Muscle of leg (tissue), 3 donors: ENCODE measurements at regions not wholly inside any gene's neighbourhood (a gene's known extent, or its start where the extent isn't known, plus 50 kb on each side); places are given as distances from the start of the nearest gene placed in this dataset.

Source experiments
- DNase-seq: peaks from one replicate; pipeline ENCODE4 v3.0.0; 2013
- H3K27ac ChIP-seq: one replicate; pipeline ENCODE4 v1.5.1; 2013; ENCODE audit warnings: mild to moderate bottlenecking, low read length, control low read depth
- H3K27me3 ChIP-seq: one replicate; pipeline ENCODE4 v1.6.1; 2013; ENCODE audit warnings: low read length; ENCODE audit not compliant: control insufficient read depth, insufficient read depth
- H3K36me3 ChIP-seq: one replicate; pipeline ENCODE4 v1.6.1; 2013; ENCODE audit warnings: low read length; ENCODE audit not compliant: control insufficient read depth, insufficient read depth
- H3K4me1 ChIP-seq: one replicate; pipeline ENCODE4 v1.6.1; 2013; ENCODE audit warnings: low read length; ENCODE audit not compliant: control insufficient read depth, insufficient read depth
- H3K4me3 ChIP-seq: one replicate; pipeline ENCODE4 v1.5.1; 2013; ENCODE audit warnings: low read length, control low read depth
- H3K9me3 ChIP-seq: replicated peaks from 2 replicates; pipeline ENCODE4 v1.6.1; 2013; ENCODE audit warnings: low read depth, low read length; ENCODE audit not compliant: control insufficient read depth
- WGBS: methylation state at CpG from one replicate; pipeline ENCODE4 v1.1.5; 2013; ENCODE audit warnings: missing lambda C conversion rate; ENCODE audit not compliant: insufficient coverage; 5-methylcytosine and 5-hydroxymethylcytosine counted together

- Histone ChIP-seq H3K36me3 (no peaks in the 10 kb centered on the region), H3K27me3 (no peaks in the 10 kb centered on the region), H3K27ac (no peak overlapping the region), H3K4me1 (no peaks in the 10 kb centered on the region), H3K4me3 (no peak overlapping the region), H3K9me3 (no peaks in the 10 kb centered on the region)
- DNase-seq: no peak
- 89% methylated on average over 3 of the region's 4 CpGs for WGBS
Observed at GRCh38 chr9:31272456-31273295, 1111.8 kb upstream of the ACO1 start.

- no peaks in the 10 kb centered on the region for H3K9me3 ChIP-seq
- no peak for DNase-seq
- no peaks in the 10 kb centered on the region for H3K27me3 ChIP-seq
- no peak overlapping the region for H3K4me3 ChIP-seq
- no CpG with 5 or more reads among the region's 1 CpG for WGBS
- H3K27ac ChIP-seq: no peak overlapping the region
- H3K36me3 ChIP-seq: no peaks in the 10 kb centered on the region
- H3K4me1 ChIP-seq: no peaks in the 10 kb centered on the region
Observed at GRCh38 chr9:31275419-31275818, 1109.0 kb upstream of the ACO1 start.

- no peak overlapping the region for H3K4me3 ChIP-seq
- no peak overlapping the region for H3K27ac ChIP-seq
- H3K27me3 ChIP-seq: no peaks in the 10 kb centered on the region
- no peaks in the 10 kb centered on the region for H3K9me3 ChIP-seq
- 88% methylated on average over 3 of the region's 3 CpGs for WGBS
- DNase-seq: no peak
- no peaks in the 10 kb centered on the region for H3K36me3 ChIP-seq
- H3K4me1 ChIP-seq: no peaks in the 10 kb centered on the region
Observed at GRCh38 chr9:31290731-31291130, 1093.7 kb upstream of the ACO1 start.

DNA sequence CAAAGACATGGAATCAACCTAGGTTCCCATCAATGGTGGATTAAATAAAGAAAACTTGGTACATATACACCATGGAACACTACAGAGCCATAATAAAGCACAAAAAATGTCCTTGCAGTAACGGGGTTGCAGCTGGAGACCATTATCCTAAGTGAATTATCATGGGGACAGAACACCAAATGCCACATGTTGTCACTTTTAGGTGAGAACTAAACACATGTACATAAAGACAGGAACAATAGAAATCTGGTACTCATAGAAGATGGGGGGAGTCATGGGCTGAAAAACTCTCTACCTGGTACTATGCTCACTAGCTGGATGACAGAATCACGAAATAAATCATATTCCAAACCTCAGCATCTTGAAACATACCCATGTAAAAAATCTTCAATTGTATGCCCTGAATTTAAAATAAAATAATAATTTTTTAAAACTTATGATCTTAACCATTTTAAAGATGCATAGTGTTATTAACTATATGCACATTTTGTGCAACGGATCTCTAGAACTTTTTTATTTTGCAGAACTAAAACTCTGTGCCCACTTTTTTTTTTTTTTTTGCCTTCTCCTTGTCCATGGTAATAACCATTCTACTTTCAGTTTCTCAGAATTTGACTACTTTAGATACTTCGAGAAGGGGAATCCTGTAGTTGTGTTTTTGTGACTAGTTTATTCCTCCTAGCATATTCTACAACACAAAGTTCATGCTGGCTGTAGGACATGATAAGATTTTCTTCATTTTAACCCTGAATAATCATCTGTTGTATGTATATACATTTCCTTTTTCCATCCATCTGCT, 1081.6 kb upstream of the ACO1 start:
- H3K36me3 ChIP-seq: no peaks in the 10 kb centered on the region
- no peaks in the 10 kb centered on the region for H3K27me3 ChIP-seq
- H3K4me3 ChIP-seq: no peak overlapping the region
- WGBS: no CpG with 5 or more reads among the region's 4 CpGs
- DNase-seq: no peak
- H3K9me3 ChIP-seq: no peaks in the 10 kb centered on the region
- H3K4me1 ChIP-seq: no peaks in the 10 kb centered on the region
- H3K27ac ChIP-seq: no peak overlapping the region

DNA sequence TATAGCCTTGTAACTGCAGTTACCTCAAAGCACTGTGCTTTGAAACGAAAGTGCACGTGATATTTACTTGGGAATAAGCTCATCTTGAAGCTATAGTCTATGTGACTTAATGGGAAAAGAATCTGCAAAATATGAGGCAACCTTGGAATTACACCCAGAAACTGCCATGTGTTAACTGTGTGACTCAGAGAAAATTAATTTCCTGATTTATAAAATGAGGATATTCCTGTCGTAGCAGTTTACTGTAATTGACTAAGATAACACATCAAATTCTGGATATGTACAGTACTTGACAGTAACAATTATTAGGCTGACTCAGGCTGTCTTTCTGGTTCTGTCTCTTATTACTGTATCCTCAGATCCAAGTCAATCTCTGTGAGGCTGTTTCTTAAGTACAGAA, 1079.9 kb upstream of the ACO1 start:
- DNase-seq: peak; percentile 40
- no CpG with 5 or more reads among the region's 3 CpGs for WGBS

GRCh38 chr9:31314241-31314640, 1070.2 kb upstream of the ACO1 start:
- Histone ChIP-seq H3K27me3 (no peaks in the 10 kb centered on the region), H3K27ac (no peak overlapping the region), H3K9me3 (no peaks in the 10 kb centered on the region), H3K4me1 (no peaks in the 10 kb centered on the region), H3K4me3 (no peak overlapping the region), H3K36me3 (no peaks in the 10 kb centered on the region)
- no peak for DNase-seq
- WGBS: no CpG with 5 or more reads among the region's 1 CpG

More for the DNA sequence above, 1079.9 kb upstream of the ACO1 start:
- no peak overlapping the region for H3K27ac ChIP-seq
- no peaks in the 10 kb centered on the region for H3K36me3 ChIP-seq
- no peaks in the 10 kb centered on the region for H3K9me3 ChIP-seq
- no peak overlapping the region for H3K4me3 ChIP-seq
- H3K4me1 ChIP-seq: no peaks in the 10 kb centered on the region
- H3K27me3 ChIP-seq: no peaks in the 10 kb centered on the region

DNA sequence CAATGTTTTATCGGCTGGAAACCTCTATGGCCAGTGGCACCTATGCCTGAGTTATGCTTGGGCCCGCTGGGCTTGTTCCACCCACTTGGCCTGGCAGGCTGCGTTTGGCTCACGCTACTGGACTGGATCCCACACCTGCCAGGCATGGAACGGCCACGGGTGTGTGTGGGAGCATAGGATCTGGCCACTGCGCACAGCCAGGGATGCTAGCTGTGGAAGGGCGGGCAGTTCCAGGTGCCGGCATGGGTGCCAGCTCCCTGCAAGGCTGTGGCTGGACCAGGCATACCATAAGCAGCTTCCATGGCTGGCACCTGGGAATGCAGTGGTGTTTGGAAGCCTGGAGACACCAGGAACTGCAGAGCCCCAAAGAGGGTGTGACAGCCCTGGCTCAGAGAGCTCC, 1063.9 kb upstream of the ACO1 start:
- Histone ChIP-seq H3K27ac (no peak overlapping the region), H3K27me3 (no peaks in the 10 kb centered on the region), H3K4me3 (no peak overlapping the region), H3K9me3 (no peaks in the 10 kb centered on the region), H3K36me3 (no peaks in the 10 kb centered on the region), H3K4me1 (no peaks in the 10 kb centered on the region)
- WGBS: 87% methylated on average over 8 of the region's 9 CpGs
- DNase-seq: no peak

GRCh38 chr9:31321256-31321655, 1063.2 kb upstream of the ACO1 start:
- Histone ChIP-seq H3K4me1 (no peaks in the 10 kb centered on the region), H3K36me3 (no peaks in the 10 kb centered on the region), H3K4me3 (no peak overlapping the region), H3K27ac (no peak overlapping the region), H3K27me3 (no peaks in the 10 kb centered on the region), H3K9me3 (no peaks in the 10 kb centered on the region)
- 86% methylated on average over 2 of the region's 6 CpGs for WGBS
- no peak for DNase-seq

DNA sequence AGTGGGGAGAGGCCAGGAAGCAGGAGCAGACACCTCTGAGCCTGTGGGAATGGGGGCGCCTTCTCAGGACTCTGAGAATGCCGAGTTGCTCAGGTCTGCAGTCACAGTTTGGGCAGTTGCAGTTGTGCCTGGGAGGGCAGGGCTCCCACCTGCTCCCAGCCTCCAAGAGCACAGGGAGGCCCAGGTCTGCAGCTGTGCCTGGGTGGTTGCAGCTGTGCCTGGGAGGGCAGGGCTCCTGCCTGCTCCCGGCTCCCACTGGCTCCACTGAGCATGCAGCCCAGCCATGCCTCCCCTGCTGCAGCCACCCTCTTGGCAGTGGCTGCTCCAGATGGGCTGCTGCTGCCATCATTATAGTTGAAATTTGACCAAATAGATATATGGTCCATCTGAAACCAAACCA, 1062.8 kb upstream of the ACO1 start:
- no peak for DNase-seq
- H3K36me3 ChIP-seq: no peaks in the 10 kb centered on the region
- no peaks in the 10 kb centered on the region for H3K9me3 ChIP-seq
- no peak overlapping the region for H3K4me3 ChIP-seq
- 69% methylated on average over 3 of the region's 3 CpGs for WGBS
- H3K27me3 ChIP-seq: no peaks in the 10 kb centered on the region
- H3K27ac ChIP-seq: no peak overlapping the region
- H3K4me1 ChIP-seq: no peaks in the 10 kb centered on the region

- no peak for DNase-seq
- WGBS: 60% methylated on average over 1 of the region's 2 CpGs
- no peak overlapping the region for H3K27ac ChIP-seq
Observed at GRCh38 chr9:31323726-31324444, 1060.6 kb upstream of the ACO1 start.

More at GRCh38 chr9:31323726-31324444, 1060.6 kb upstream of the ACO1 start:
- H3K9me3 ChIP-seq: no peaks in the 10 kb centered on the region
- H3K4me1 ChIP-seq: no peaks in the 10 kb centered on the region
- no peaks in the 10 kb centered on the region for H3K36me3 ChIP-seq
- no peak overlapping the region for H3K4me3 ChIP-seq
- no peaks in the 10 kb centered on the region for H3K27me3 ChIP-seq
